GM23338 (cell line): ENCODE measurements at regions not wholly inside any gene's neighbourhood (a gene's known extent, or its start where the extent isn't known, plus 50 kb on each side); places are given as distances from the start of the nearest gene placed in this dataset.

ENCODE experiments used
- ATAC-seq: fragments of 200-7000 bp; cut with Tn5 transposase; 3 replicates; pipeline ENCODE4 v1.9.1; 2020
- DNase-seq: peaks from one replicate; pipeline ENCODE4 v3.0.0-alpha.2; 2015; ENCODE audit warnings: low spot score
- H2AFZ ChIP-seq: fragments of 200-600 bp; sonication (generic); 2 replicates; pipeline ENCODE4 v1.8.0; 2016; ENCODE audit warnings: antibody characterized with exemption, mild to moderate bottlenecking, moderate library complexity
- H3F3A ChIP-seq: fragments of 200-600 bp; sonication (generic); replicated peaks from 2 replicates; pipeline ENCODE4 v1.8.0; 2017; ENCODE audit warnings: antibody characterized with exemption, mixed run types, low read depth
- H3K27ac ChIP-seq: fragments of 200-600 bp; sonication (generic); 2 replicates; pipeline ENCODE4 v1.6.1; 2016; ENCODE audit warnings: low read depth
- H3K27me3 ChIP-seq: fragments of 200-600 bp; sonication (generic); 2 replicates; pipeline ENCODE4 v1.8.0; 2016; ENCODE audit warnings: mild to moderate bottlenecking, mixed run types, moderate library complexity; ENCODE audit not compliant: insufficient read depth
- H3K36me3 ChIP-seq: fragments of 200-600 bp; sonication (generic); 2 replicates; pipeline ENCODE4 v1.8.0; 2016; ENCODE audit warnings: mild to moderate bottlenecking; ENCODE audit not compliant: insufficient read depth
- H3K4me1 ChIP-seq: fragments of 200-600 bp; sonication (generic); 2 replicates; pipeline ENCODE4 v1.8.0; 2016; ENCODE audit warnings: mild to moderate bottlenecking, moderate library complexity; ENCODE audit not compliant: insufficient read depth
- H3K4me2 ChIP-seq: fragments of 200-600 bp; sonication (generic); 2 replicates; pipeline ENCODE4 v1.7.1; 2017; ENCODE audit warnings: mixed run types
- H3K4me3 ChIP-seq: fragments of 200-600 bp; sonication (generic); 2 replicates; pipeline ENCODE4 v1.6.1; 2016; ENCODE audit warnings: mixed run types
- H3K79me2 ChIP-seq: fragments of 200-600 bp; sonication (generic); replicated peaks from 2 replicates; pipeline ENCODE4 v1.8.0; 2017; ENCODE audit warnings: mild to moderate bottlenecking; ENCODE audit not compliant: insufficient read depth
- H3K9me2 ChIP-seq: fragments of 200-600 bp; sonication (generic); 2 replicates; pipeline ENCODE4 v1.8.0; 2017; ENCODE audit not compliant: insufficient read depth
- H4K20me1 ChIP-seq: fragments of 200-600 bp; sonication (generic); replicated peaks from 2 replicates; pipeline ENCODE4 v1.8.0; 2017; ENCODE audit warnings: mild to moderate bottlenecking; ENCODE audit not compliant: insufficient read depth
- H3K27ac Mint-ChIP-seq: 2 replicates; pipeline ENCODE4 v1.8.0; 2020; ENCODE audit warnings: inconsistent platforms, mild to moderate bottlenecking, moderate library complexity, mixed read lengths
- H3K27me3 Mint-ChIP-seq: 3 replicates; pipeline ENCODE4 v1.8.0; 2022; ENCODE audit warnings: low read depth, mild to moderate bottlenecking, moderate library complexity, mixed read lengths, inconsistent platforms; ENCODE audit not compliant: insufficient read depth, poor library complexity
- H3K36me3 Mint-ChIP-seq: 3 replicates; pipeline ENCODE4 v1.8.0; 2021; ENCODE audit warnings: low read depth, mild to moderate bottlenecking, inconsistent platforms, moderate library complexity, mixed read lengths
- H3K4me1 Mint-ChIP-seq: 3 replicates; pipeline ENCODE4 v1.8.0; 2020; ENCODE audit warnings: mild to moderate bottlenecking, inconsistent platforms, mixed read lengths
- H3K4me3 Mint-ChIP-seq: 3 replicates; pipeline ENCODE4 v1.8.0; 2021; ENCODE audit warnings: moderate library complexity, mild to moderate bottlenecking, inconsistent platforms, mixed read lengths
- H3K9me3 Mint-ChIP-seq: 3 replicates; pipeline ENCODE4 v1.8.0; 2020; ENCODE audit warnings: moderate library complexity, mild to moderate bottlenecking, inconsistent platforms, mixed read lengths
- CREB1 ChIP-seq: fragments of 250-450 bp; sonication (Bioruptor Pico); IDR thresholded peaks from 2 replicates; pipeline ENCODE4 v1.5.0; 2020; ENCODE audit warnings: low read depth, mild to moderate bottlenecking, moderate library complexity
- CTCF ChIP-seq, 2 experiments: fragments of 200-600 bp in 1 of 2; sonication (generic) in 1 of 2; conservative IDR thresholded peaks; 2 replicates each; pipeline versions ENCODE4 v1.5.1 to v1.6.1; 2016 to 2017; ENCODE audit warnings: antibody characterized with exemption in 2 of 2, low read depth in 2 of 2, mild to moderate bottlenecking in 2 of 2, moderate library complexity in 1 of 2
- ETS1 ChIP-seq: IDR thresholded peaks from 2 replicates; pipeline ENCODE4 v1.6.1; 2016; ENCODE audit warnings: antibody characterized with exemption
- EZH2phosphoT487 ChIP-seq: fragments of 200-600 bp; sonication (generic); IDR thresholded peaks from one replicate; pipeline ENCODE4 v1.8.1; 2018; ENCODE audit warnings: antibody characterized with exemption; ENCODE audit not compliant: unreplicated experiment
- JUNB ChIP-seq: IDR thresholded peaks from one replicate; pipeline ENCODE4 v1.6.1; 2016; ENCODE audit warnings: antibody characterized with exemption; ENCODE audit not compliant: unreplicated experiment
- NANOG ChIP-seq: IDR thresholded peaks from 2 replicates; pipeline ENCODE4 v1.6.1; 2016; ENCODE audit warnings: antibody characterized with exemption, borderline replicate concordance
- POLR2AphosphoS5 ChIP-seq: IDR thresholded peaks from 2 replicates; pipeline ENCODE4 v1.6.1; 2016; ENCODE audit warnings: antibody characterized with exemption, low read depth
- STAT1 ChIP-seq: IDR thresholded peaks from one replicate; pipeline ENCODE4 v1.6.1; 2016; ENCODE audit warnings: antibody characterized with exemption; ENCODE audit not compliant: unreplicated experiment
- ZNF114 ChIP-seq: fragments of 250-450 bp; sonication (Bioruptor Pico); IDR thresholded peaks from 2 replicates; pipeline ENCODE4 v1.5.0; 2020; ENCODE audit warnings: mild to moderate bottlenecking, moderate library complexity
- ZNF331 ChIP-seq: fragments of 250-450 bp; sonication (Bioruptor Pico); IDR thresholded peaks from 2 replicates; pipeline ENCODE4 v1.5.0; 2020; ENCODE audit warnings: low read depth, mild to moderate bottlenecking, moderate library complexity
- ZNF462 ChIP-seq: fragments of 250-450 bp; sonication (Bioruptor Pico); IDR thresholded peaks from 2 replicates; pipeline ENCODE4 v1.5.0; 2020; ENCODE audit warnings: mild to moderate bottlenecking, moderate library complexity

GRCh38 chr21:20388400-20388799 is 609.8 kb upstream of the NCAM2 start:
- Histone ChIP-seq H3K27me3 (no peaks in the 10 kb centered on the region), H3K9me2 (no peaks in the 10 kb centered on the region), H2AFZ (peak overlapping the region; percentile 7; the same call in 1 of the 2 replicates), H3K4me3 (no peak overlapping the region), H3F3A (no peaks in the 10 kb centered on the region), H3K36me3 (no peaks in the 10 kb centered on the region), H4K20me1 (no peaks in the 10 kb centered on the region), H3K4me1 (no peaks in the 10 kb centered on the region), H3K79me2 (no peaks in the 10 kb centered on the region), H3K27ac (no peak overlapping the region), H3K4me2 (no peak overlapping the region)
- ATAC-seq (peak; percentile 31; the same call in 2 of the 3 replicates), DNase-seq (peak; percentile 7)
- H3K27ac Mint-ChIP-seq: no peak overlapping the region
- H3K36me3 Mint-ChIP-seq: peaks cover 4% of the 10 kb centered on the region; the same call in 1 of the 3 replicates
- H3K27me3 Mint-ChIP-seq: no peaks in the 10 kb centered on the region
- no peaks in the 10 kb centered on the region for H3K4me1 Mint-ChIP-seq
- no peak overlapping the region for H3K4me3 Mint-ChIP-seq
- H3K9me3 Mint-ChIP-seq: peaks cover 3% of the 10 kb centered on the region; the same call in 2 of the 3 replicates
- TF ChIP-seq ZNF462 (CRISPR knock-in tag) (no peak), CTCF (conservative IDR thresholded peaks at IDR 0.05; ENCODE audit: low read depth in 2 of 2) (peak in 1 of 2 experiments; percentile 19; a peak in 1 of 4 replicates)

- Mint-ChIP-seq H3K4me3 (no peak overlapping the region), H3K4me1 (no peaks in the 10 kb centered on the region), H3K36me3 (peaks cover 8% of the 10 kb centered on the region; the same call in 1 of the 3 replicates), H3K9me3 (peaks cover 5% of the 10 kb centered on the region), H3K27me3 (no peaks in the 10 kb centered on the region), H3K27ac (no peak overlapping the region)
- no peaks in the 10 kb centered on the region for H3K4me1 ChIP-seq
- ATAC-seq (no peak), DNase-seq (no peak)
- no peak overlapping the region for H3K27ac ChIP-seq
- no peaks in the 10 kb centered on the region for H4K20me1 ChIP-seq
- H3K27me3 ChIP-seq: no peaks in the 10 kb centered on the region
- H3K36me3 ChIP-seq: no peaks in the 10 kb centered on the region
- no peak overlapping the region for H3K4me2 ChIP-seq
- no peaks in the 10 kb centered on the region for H3K9me2 ChIP-seq
- H2AFZ ChIP-seq: no peak overlapping the region
- H3F3A ChIP-seq: no peaks in the 10 kb centered on the region
- no peaks in the 10 kb centered on the region for H3K79me2 ChIP-seq
- no peak overlapping the region for H3K4me3 ChIP-seq
- no peak for TF ChIP-seq CTCF (conservative IDR thresholded peaks at IDR 0.05; ENCODE audit: low read depth in 2 of 2)
- TF ChIP-seq POLR2AphosphoS5: no peak
- no peak for TF ChIP-seq ZNF114 (CRISPR knock-in tag)
- no peak for TF ChIP-seq EZH2phosphoT487
- TF ChIP-seq ZNF331 (CRISPR knock-in tag): no peak
- TF ChIP-seq JUNB: no peak
- no peak for TF ChIP-seq ETS1
- TF ChIP-seq CREB1 (CRISPR knock-in tag): no peak
- TF ChIP-seq NANOG: no peak
- no peak for TF ChIP-seq STAT1
These were observed 601.4 kb upstream of the NCAM2 start for GRCh38 chr21:20396798-20397197.
